SK-N-SH (cell line): ENCODE measurements at regions not wholly inside any gene's neighbourhood (a gene's known extent, or its start where the extent isn't known, plus 50 kb on each side); places are given as distances from the start of the nearest gene placed in this dataset.

Experiments used
- CTCF ChIA-PET: fragments of 300-600, 350-600 bp; formaldehyde crosslinking; extraction: SDS; loops from one replicate; lab custom pipeline; 2021; lab: Yijun Ruan, JAX
- POLR2A ChIA-PET: fragments of 350-600 bp; sonication (Branson Sonifier 250); formaldehyde crosslinking; extraction: SDS; loops from one replicate; lab custom pipeline; 2020; ENCODE audit warnings: antibody characterized with exemption, inconsistent platforms; lab: Yijun Ruan, JAX
- DNase-seq: peaks from one replicate; pipeline ENCODE4 v3.0.0; 2012
- H2AFZ ChIP-seq: fragments of 200-600 bp; sonication (generic); 2 replicates; pipeline ENCODE4 v1.8.1; 2016; ENCODE audit warnings: antibody characterized with exemption, mild to moderate bottlenecking, low read depth
- H3F3A ChIP-seq: fragments of 200-600 bp; sonication (generic); replicated peaks from 2 replicates; pipeline ENCODE3; 2016; ENCODE audit warnings: antibody characterized with exemption, mild to moderate bottlenecking; ENCODE audit not compliant: insufficient read depth
- H3K27ac ChIP-seq, 2 experiments: fragments of 200-500 bp in 1 of 2; fragments of 200-600 bp in 1 of 2; sonication (Bioruptor generic) in 1 of 2; sonication (generic), shearing (Covaris generic) in 1 of 2; 2 replicates each; pipeline versions ENCODE4 v1.5.1 to v1.6.1; 2014 to 2016; ENCODE audit warnings: low read depth in 2 of 2, inconsistent platforms in 1 of 2, low read length in 1 of 2, mild to moderate bottlenecking in 1 of 2, mixed read lengths in 1 of 2
- H3K27me3 ChIP-seq: fragments of 200-600 bp; sonication (generic), shearing (Covaris generic); 2 replicates; pipeline ENCODE4 v1.6.1; 2016; ENCODE audit warnings: mixed run types; ENCODE audit not compliant: insufficient read depth
- H3K36me3 ChIP-seq, 2 experiments: fragments of 200-500 bp in 1 of 2; fragments of 200-600 bp in 1 of 2; sonication (Bioruptor generic) in 1 of 2; sonication (generic) in 1 of 2; replicated peaks in 1 of 2; 2 replicates each; pipeline versions ENCODE3 to v1.5.1; 2014 to 2016; ENCODE audit warnings: low read length in 1 of 2, mild to moderate bottlenecking in 1 of 2; ENCODE audit not compliant: insufficient read depth in 2 of 2, control insufficient read depth in 1 of 2
- H3K4me1 ChIP-seq, 2 experiments: fragments of 200-500 bp in 1 of 2; fragments of 200-600 bp in 1 of 2; sonication (Bioruptor generic) in 1 of 2; sonication (generic), shearing (Covaris generic) in 1 of 2; 2 replicates each; pipeline versions ENCODE4 v1.5.1 to v1.6.1; 2014 to 2016; ENCODE audit warnings: low read depth in 1 of 2, low read length in 1 of 2, mixed run types in 1 of 2; ENCODE audit not compliant: insufficient read depth in 2 of 2, control insufficient read depth in 1 of 2
- H3K4me2 ChIP-seq: fragments of 200-600 bp; sonication (generic), shearing (Covaris generic); 2 replicates; pipeline ENCODE4 v1.6.1; 2017; ENCODE audit warnings: mixed run types
- H3K4me3 ChIP-seq, 2 experiments: fragments of 200-500 bp in 1 of 2; fragments of 200-600 bp in 1 of 2; sonication (Bioruptor generic) in 1 of 2; sonication (generic), shearing (Covaris generic) in 1 of 2; 2 replicates each; pipeline versions ENCODE4 v1.5.1 to v1.8.1; 2014 to 2016; ENCODE audit warnings: low read depth in 2 of 2, inconsistent platforms in 1 of 2, low read length in 1 of 2, mild to moderate bottlenecking in 1 of 2, mixed read lengths in 1 of 2, moderate library complexity in 1 of 2
- H3K79me2 ChIP-seq: fragments of 200-600 bp; sonication (generic); 2 replicates; pipeline ENCODE4 v1.8.1; 2017; ENCODE audit warnings: mild to moderate bottlenecking; ENCODE audit not compliant: insufficient read depth
- H3K9ac ChIP-seq: fragments of 200-600 bp; sonication (generic); 2 replicates; pipeline ENCODE4 v1.6.1; 2017; ENCODE audit warnings: mixed run types
- H3K9me2 ChIP-seq: fragments of 200-600 bp; sonication (generic); 2 replicates; pipeline ENCODE4 v1.6.1; 2017; ENCODE audit warnings: mixed run types
- H3K9me3 ChIP-seq: fragments of 200-600 bp; sonication (generic); 2 replicates; pipeline ENCODE4 v1.6.1; 2017; ENCODE audit warnings: mixed run types, mild to moderate bottlenecking, moderate library complexity
- H4K20me1 ChIP-seq: fragments of 200-600 bp; sonication (generic); 2 replicates; pipeline ENCODE4 v1.6.1; 2017; ENCODE audit warnings: mild to moderate bottlenecking, mixed run types; ENCODE audit not compliant: insufficient read depth
- CHD2 ChIP-seq: fragments of 150-350 bp; IDR thresholded peaks from 2 replicates; pipeline ENCODE4 v1.6.1; 2018; ENCODE audit warnings: low read length; ENCODE audit not compliant: partially characterized antibody
- ELF1 ChIP-seq: IDR thresholded peaks from 2 replicates; pipeline ENCODE4 v1.4.0; 2012
- EP300 ChIP-seq, 2 experiments: IDR thresholded peaks; 2 replicates each; pipeline versions ENCODE4 v1.4.0 to v1.6.1; 2012; ENCODE audit warnings: borderline replicate concordance in 1 of 2, low read depth in 1 of 2, low read length in 1 of 2
- EZH2phosphoT487 ChIP-seq: fragments of 200-600 bp; sonication (generic); IDR thresholded peaks from 2 replicates; pipeline ENCODE4 v1.6.1; 2017; ENCODE audit warnings: low read depth, mixed run types, mild to moderate bottlenecking, antibody characterized with exemption, moderate library complexity, borderline replicate concordance
- GABPA ChIP-seq: IDR thresholded peaks from 2 replicates; pipeline ENCODE4 v1.4.0; 2012; ENCODE audit warnings: low read depth, mild to moderate bottlenecking
- GATA2 ChIP-seq: sonication (generic); formaldehyde crosslinking; IDR thresholded peaks from 2 replicates; pipeline ENCODE4 v1.5.0; 2020; ENCODE audit warnings: mild to moderate bottlenecking, missing genetic modification reagents
- MEF2A ChIP-seq: IDR thresholded peaks from 2 replicates; pipeline ENCODE4 v1.4.0; 2012; ENCODE audit warnings: low read depth, borderline replicate concordance
- NFIC ChIP-seq: IDR thresholded peaks from 2 replicates; pipeline ENCODE4 v1.4.0; 2012; ENCODE audit warnings: borderline replicate concordance
- POLR2AphosphoS5 ChIP-seq: IDR thresholded peaks from 2 replicates; pipeline ENCODE4 v1.6.1; 2012; ENCODE audit warnings: low read depth, low read length
- RFX5 ChIP-seq: IDR thresholded peaks from 2 replicates; pipeline ENCODE4 v1.6.1; 2012; ENCODE audit warnings: mild to moderate bottlenecking, improper control_type of control experiment, low read length
- RXRA ChIP-seq: IDR thresholded peaks from 2 replicates; pipeline ENCODE4 v1.4.0; 2012; ENCODE audit warnings: low read depth, mild to moderate bottlenecking, borderline replicate concordance
- SIN3A ChIP-seq: IDR thresholded peaks from 2 replicates; pipeline ENCODE4 v1.6.1; 2012; ENCODE audit warnings: low read depth, mild to moderate bottlenecking, low read length, moderate library complexity, borderline replicate concordance
- SMC3 ChIP-seq: IDR thresholded peaks from 2 replicates; pipeline ENCODE4 v1.6.1; 2012; ENCODE audit warnings: low read depth, low read length, improper control_type of control experiment
- TAF1 ChIP-seq: IDR thresholded peaks from 2 replicates; pipeline ENCODE4 v1.6.1; 2012; ENCODE audit warnings: low read depth, mild to moderate bottlenecking, low read length, moderate library complexity, borderline replicate concordance
- WGBS: methylation state at CpG from one replicate; pipeline ENCODE4 v1.1.6; 2017; ENCODE audit warnings: low lambda C conversion rate; 5-methylcytosine and 5-hydroxymethylcytosine counted together
- TF ChIP-seq, protein P1 (sequence below): IDR thresholded peaks from 2 replicates; pipeline ENCODE4 v1.6.1; 2012; ENCODE audit warnings: mild to moderate bottlenecking, low read depth, low read length, moderate library complexity
- TF ChIP-seq, protein P2 (sequence below): fragments of 150-350 bp; IDR thresholded peaks from 2 replicates; pipeline ENCODE4 v1.6.1; 2016; ENCODE audit warnings: mild to moderate bottlenecking, low read depth, low read length

DNA sequence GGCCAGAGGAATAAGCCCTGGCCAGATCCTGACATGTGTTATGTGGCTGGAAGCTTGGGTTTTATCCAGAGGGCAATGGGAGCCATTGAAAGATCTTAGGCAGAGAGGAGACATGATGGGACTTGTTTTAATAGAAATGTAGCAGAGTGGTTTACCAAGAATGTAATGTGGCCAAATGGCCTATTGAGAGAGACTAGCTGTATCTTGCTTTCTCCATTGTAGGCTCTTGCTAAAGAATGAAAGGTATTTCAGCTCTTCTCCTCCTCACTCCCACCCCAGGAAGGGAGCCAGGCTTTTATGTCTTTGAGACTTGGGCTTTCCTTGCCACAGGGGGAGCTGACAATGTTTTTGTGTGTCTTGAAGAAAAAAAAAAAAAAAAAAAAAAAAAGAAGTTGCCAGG, 82.3 kb downstream of the TRIM29 start:
- Histone ChIP-seq H3K36me3 (no peaks in the 10 kb centered on the region), H3K9ac (no peak overlapping the region), H3K9me2 (no peaks in the 10 kb centered on the region), H4K20me1 (no peaks in the 10 kb centered on the region), H3K27me3 (no peaks in the 10 kb centered on the region), H3K9me3 (no peaks in the 10 kb centered on the region), H3F3A (no peaks in the 10 kb centered on the region), H3K4me3 (no peak overlapping the region), H3K4me2 (no peak overlapping the region), H3K27ac (no peak overlapping the region), H3K4me1 (peaks cover 0 to 6% of the 10 kb centered on the region in 2 experiments; a peak in 1 of 4 replicates), H2AFZ (no peak overlapping the region), H3K79me2 (no peaks in the 10 kb centered on the region)
- DNase-seq, result no peak
- TF ChIP-seq TAF1 (no peak), RFX5 (no peak), SIN3A (no peak), NFIC (no peak), EP300 (IDR thresholded peaks at IDR 0.05; ENCODE audit: borderline replicate concordance in 1 of 2, low read depth in 1 of 2, low read length in 1 of 2) (no peak), EZH2phosphoT487 (no peak), CHD2 (no peak), POLR2AphosphoS5 (no peak), RXRA (no peak), SMC3 (no peak), MEF2A (no peak), ELF1 (no peak), GATA2 (CRISPR knock-in tag) (no peak)
- TF ChIP-seq, protein P1, sequence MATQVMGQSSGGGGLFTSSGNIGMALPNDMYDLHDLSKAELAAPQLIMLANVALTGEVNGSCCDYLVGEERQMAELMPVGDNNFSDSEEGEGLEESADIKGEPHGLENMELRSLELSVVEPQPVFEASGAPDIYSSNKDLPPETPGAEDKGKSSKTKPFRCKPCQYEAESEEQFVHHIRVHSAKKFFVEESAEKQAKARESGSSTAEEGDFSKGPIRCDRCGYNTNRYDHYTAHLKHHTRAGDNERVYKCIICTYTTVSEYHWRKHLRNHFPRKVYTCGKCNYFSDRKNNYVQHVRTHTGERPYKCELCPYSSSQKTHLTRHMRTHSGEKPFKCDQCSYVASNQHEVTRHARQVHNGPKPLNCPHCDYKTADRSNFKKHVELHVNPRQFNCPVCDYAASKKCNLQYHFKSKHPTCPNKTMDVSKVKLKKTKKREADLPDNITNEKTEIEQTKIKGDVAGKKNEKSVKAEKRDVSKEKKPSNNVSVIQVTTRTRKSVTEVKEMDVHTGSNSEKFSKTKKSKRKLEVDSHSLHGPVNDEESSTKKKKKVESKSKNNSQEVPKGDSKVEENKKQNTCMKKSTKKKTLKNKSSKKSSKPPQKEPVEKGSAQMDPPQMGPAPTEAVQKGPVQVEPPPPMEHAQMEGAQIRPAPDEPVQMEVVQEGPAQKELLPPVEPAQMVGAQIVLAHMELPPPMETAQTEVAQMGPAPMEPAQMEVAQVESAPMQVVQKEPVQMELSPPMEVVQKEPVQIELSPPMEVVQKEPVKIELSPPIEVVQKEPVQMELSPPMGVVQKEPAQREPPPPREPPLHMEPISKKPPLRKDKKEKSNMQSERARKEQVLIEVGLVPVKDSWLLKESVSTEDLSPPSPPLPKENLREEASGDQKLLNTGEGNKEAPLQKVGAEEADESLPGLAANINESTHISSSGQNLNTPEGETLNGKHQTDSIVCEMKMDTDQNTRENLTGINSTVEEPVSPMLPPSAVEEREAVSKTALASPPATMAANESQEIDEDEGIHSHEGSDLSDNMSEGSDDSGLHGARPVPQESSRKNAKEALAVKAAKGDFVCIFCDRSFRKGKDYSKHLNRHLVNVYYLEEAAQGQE, result no peak
- CTCF ChIA-PET, result no interaction called here
- POLR2A ChIA-PET, result no interaction called here

DNA sequence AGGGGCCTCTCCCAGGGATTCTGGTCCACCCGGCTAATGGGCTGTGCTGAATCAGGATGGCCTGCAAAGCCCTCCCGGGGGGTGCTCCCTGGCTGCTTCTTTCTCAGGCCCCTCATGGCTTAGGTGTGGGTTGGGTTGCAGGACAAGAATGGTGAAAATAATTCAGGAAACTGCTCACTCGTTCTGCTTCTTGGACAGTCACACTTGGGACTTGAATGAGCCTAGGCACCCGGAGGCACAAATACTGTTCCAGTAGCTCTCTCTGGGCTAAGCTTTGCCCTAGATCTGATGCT, 83.2 kb downstream of the TRIM29 start:
- no peak for DNase-seq
- ChIA-PET POLR2A (no interaction called here), CTCF (no interaction called here)
- Histone ChIP-seq H3F3A (no peaks in the 10 kb centered on the region), H3K9ac (no peak overlapping the region), H2AFZ (no peak overlapping the region), H3K9me2 (no peaks in the 10 kb centered on the region), H3K4me2 (no peak overlapping the region), H3K36me3 (no peaks in the 10 kb centered on the region), H3K4me3 (no peak overlapping the region), H3K9me3 (no peaks in the 10 kb centered on the region), H3K27me3 (no peaks in the 10 kb centered on the region), H4K20me1 (no peaks in the 10 kb centered on the region), H3K27ac (no peak overlapping the region), H3K79me2 (no peaks in the 10 kb centered on the region), H3K4me1 (peaks cover 0 to 6% of the 10 kb centered on the region in 2 experiments; a peak in 1 of 4 replicates)
- TF ChIP-seq GATA2 (CRISPR knock-in tag) (no peak), GABPA (no peak)
- TF ChIP-seq, protein P2, sequence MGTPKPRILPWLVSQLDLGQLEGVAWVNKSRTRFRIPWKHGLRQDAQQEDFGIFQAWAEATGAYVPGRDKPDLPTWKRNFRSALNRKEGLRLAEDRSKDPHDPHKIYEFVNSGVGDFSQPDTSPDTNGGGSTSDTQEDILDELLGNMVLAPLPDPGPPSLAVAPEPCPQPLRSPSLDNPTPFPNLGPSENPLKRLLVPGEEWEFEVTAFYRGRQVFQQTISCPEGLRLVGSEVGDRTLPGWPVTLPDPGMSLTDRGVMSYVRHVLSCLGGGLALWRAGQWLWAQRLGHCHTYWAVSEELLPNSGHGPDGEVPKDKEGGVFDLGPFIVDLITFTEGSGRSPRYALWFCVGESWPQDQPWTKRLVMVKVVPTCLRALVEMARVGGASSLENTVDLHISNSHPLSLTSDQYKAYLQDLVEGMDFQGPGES, result no peak
- TF ChIP-seq, protein P1, result no peak
- 52% methylated on average over 2 of the region's 4 CpGs for WGBS
